D341Med (cell line): ENCODE measurements at regions not wholly inside any gene's neighbourhood (a gene's known extent, or its start where the extent isn't known, plus 50 kb on each side); places are given as distances from the start of the nearest gene placed in this dataset.

Experiments used
- DNase-seq: peaks from one replicate; pipeline ENCODE4 v3.0.0; 2012; ENCODE audit warnings: low spot score

- DNase-seq = no peak
Observed at GRCh38 chr7:30212701-30213111, 71.7 kb upstream of the ZNRF2 start.

GRCh38 chr7:30213637-30214036 is 70.8 kb upstream of the ZNRF2 start:
- DNase-seq = no peak

- no peak for DNase-seq
Observed at GRCh38 chr7:30214651-30215137, 69.7 kb upstream of the ZNRF2 start.

GRCh38 chr7:30221764-30222163 is 62.6 kb upstream of the ZNRF2 start:
- no peak for DNase-seq

GRCh38 chr7:30222515-30223215 is 61.7 kb upstream of the ZNRF2 start:
- peak; percentile 46 for DNase-seq

- no peak for DNase-seq
Observed at GRCh38 chr7:30223896-30224295, 60.5 kb upstream of the ZNRF2 start.

GRCh38 chr7:30224511-30225062 is 59.8 kb upstream of the ZNRF2 start:
- DNase-seq = no peak

- DNase-seq = no peak
Observed at GRCh38 chr7:30225863-30226613, 58.4 kb upstream of the ZNRF2 start.

GRCh38 chr7:30226614-30227268 is 57.7 kb upstream of the ZNRF2 start:
- peak; percentile 68 for DNase-seq

- no peak for DNase-seq
Observed at GRCh38 chr7:30231271-30231670, 53.1 kb upstream of the ZNRF2 start.

- peak; percentile 43 for DNase-seq
Observed at GRCh38 chr7:30232391-30232790, 52.0 kb upstream of the ZNRF2 start.
